Endothelial cell of umbilical vein (primary cell): ENCODE measurements at regions not wholly inside any gene's neighbourhood (a gene's known extent, or its start where the extent isn't known, plus 50 kb on each side); places are given as distances from the start of the nearest gene placed in this dataset.

Experiments used
- BruUV-seq: library from RNA; stranded (reverse); fragments of 400-500 nt; replicated peaks from 2 replicates; lab custom pipeline; 2021; lab: Mats Ljungman, UMichigan
- CTCF ChIA-PET: fragments of 300-600, 350-600 bp; sonication (Branson Sonifier 250); formaldehyde crosslinking; loops from one replicate; lab custom pipeline; 2021; ENCODE audit warnings: antibody characterized with exemption, inconsistent platforms; lab: Charles Lee
- POLR2A ChIA-PET: fragments of 300-600, 350-600 bp; sonication (Branson Sonifier 250); formaldehyde crosslinking; loops from one replicate; lab custom pipeline; 2021; ENCODE audit warnings: antibody characterized with exemption, inconsistent platforms; lab: Charles Lee
- DNase-seq: peaks from one replicate; pipeline ENCODE4 v3.0.0-alpha.2; 2011; ENCODE audit warnings: low read depth, low spot score
- FAIRE-seq: peaks from 2 replicates; lab custom pipeline; 2011; peaks lifted over from hg19 to GRCh38; lab: Jason Lieb, UNC
- H2AFZ ChIP-seq: 2 replicates; pipeline ENCODE4 v1.6.0; 2012; ENCODE audit warnings: low read depth, low read length, control low read depth, inconsistent platforms
- H3K27ac ChIP-seq: 2 replicates; pipeline ENCODE4 v1.5.1; 2011; ENCODE audit warnings: low read depth, mild to moderate bottlenecking, control low read depth, low read length, moderate library complexity; ENCODE audit not compliant: insufficient read depth
- H3K27me3 ChIP-seq, 2 experiments: 2 replicates each; pipeline versions ENCODE4 v1.6.0 to v1.6.1; 2011; ENCODE audit warnings: low read length in 2 of 2, mixed read lengths in 1 of 2; ENCODE audit not compliant: control insufficient read depth in 2 of 2, insufficient read depth in 2 of 2
- H3K36me3 ChIP-seq, 2 experiments: 2 replicates in 1 of 2; 3 replicates in 1 of 2; pipeline ENCODE4 v1.5.1; 2011; ENCODE audit warnings: low read length in 2 of 2, mild to moderate bottlenecking in 1 of 2, moderate library complexity in 1 of 2; ENCODE audit not compliant: control insufficient read depth in 2 of 2, insufficient read depth in 2 of 2; ENCODE audit errors: extremely low read depth in 1 of 2
- H3K4me1 ChIP-seq: 3 replicates; pipeline ENCODE4 v1.5.1; 2011; ENCODE audit warnings: mild to moderate bottlenecking, low read length; ENCODE audit not compliant: control insufficient read depth, insufficient read depth; ENCODE audit errors: extremely low read depth
- H3K4me2 ChIP-seq: 2 replicates; pipeline ENCODE4 v1.6.1; 2011; ENCODE audit warnings: low read length, control low read depth, mixed read lengths; ENCODE audit not compliant: insufficient read depth
- H3K4me3 ChIP-seq, 3 experiments: fragments of 200-600 bp in 1 of 3; sonication (generic), shearing (Covaris generic) in 1 of 3; replicated peaks in 1 of 3; 2 replicates each; pipeline ENCODE4 v1.5.1; 2011 to 2016; ENCODE audit warnings: control low read depth in 3 of 3, low read length in 3 of 3, mild to moderate bottlenecking in 2 of 3, inconsistent platforms in 1 of 3, low read depth in 1 of 3, moderate library complexity in 1 of 3; ENCODE audit not compliant: insufficient read depth in 1 of 3
- H3K79me2 ChIP-seq: 2 replicates; pipeline ENCODE4 v1.6.0; 2012; ENCODE audit warnings: low read length, inconsistent platforms; ENCODE audit not compliant: control insufficient read depth, insufficient read depth
- H3K9ac ChIP-seq: replicated peaks from 2 replicates; pipeline ENCODE3; 2011; ENCODE audit warnings: low read length, control low read depth; ENCODE audit not compliant: insufficient read depth; ENCODE audit errors: extremely low read depth
- H3K9me1 ChIP-seq: replicated peaks from 3 replicates; pipeline ENCODE4 v1.6.0; 2011; ENCODE audit warnings: mild to moderate bottlenecking, low read length; ENCODE audit not compliant: control insufficient read depth, insufficient read depth; ENCODE audit errors: extremely low read depth
- H3K9me3 ChIP-seq: replicated peaks from 2 replicates; pipeline ENCODE4 v1.5.1; 2012; ENCODE audit warnings: low read length, inconsistent platforms; ENCODE audit not compliant: control insufficient read depth, insufficient read depth
- H4K20me1 ChIP-seq: replicated peaks from 2 replicates; pipeline ENCODE3; 2011; ENCODE audit warnings: mild to moderate bottlenecking, low read length; ENCODE audit not compliant: control insufficient read depth, insufficient read depth; ENCODE audit errors: extremely low read depth
- EZH2 ChIP-seq: IDR thresholded peaks from 2 replicates; pipeline ENCODE4 v1.6.1; 2012; ENCODE audit warnings: borderline replicate concordance, low read depth, mild to moderate bottlenecking, moderate library complexity, low read length, inconsistent platforms; ENCODE audit not compliant: severe bottlenecking
- FOS ChIP-seq: IDR thresholded peaks from 2 replicates; pipeline ENCODE4 v1.6.1; 2011; ENCODE audit warnings: mild to moderate bottlenecking, low read length, moderate library complexity, borderline replicate concordance; ENCODE audit not compliant: insufficient read depth
- GATA2 ChIP-seq: IDR thresholded peaks from 2 replicates; pipeline ENCODE4 v1.7.0; 2011; ENCODE audit warnings: low read depth, mild to moderate bottlenecking, moderate library complexity, mixed read lengths, low read length; ENCODE audit not compliant: insufficient read length, insufficient read depth
- JUN ChIP-seq: IDR thresholded peaks from 2 replicates; pipeline ENCODE4 v1.6.1; 2011; ENCODE audit warnings: borderline replicate concordance, low read depth; ENCODE audit not compliant: insufficient read length, insufficient read depth
- MYC ChIP-seq: IDR thresholded peaks from one replicate; pipeline ENCODE4 v1.6.1; 2011; ENCODE audit warnings: mild to moderate bottlenecking, low read depth, low read length
- POLR2A ChIP-seq: IDR thresholded peaks from 2 replicates; pipeline ENCODE4 v1.6.1; 2012; ENCODE audit warnings: low read depth, mild to moderate bottlenecking, control low read depth, low read length
- POLR2AphosphoS5 ChIP-seq: IDR thresholded peaks from 2 replicates; pipeline ENCODE4 v1.6.1; 2012; ENCODE audit warnings: low read depth, mild to moderate bottlenecking, control low read depth, low read length, moderate library complexity; ENCODE audit not compliant: insufficient read depth
- dilution Hi-C: fragments of 300-500 bp; cut with MboI; formaldehyde crosslinking; loops from one replicate; pipeline ENCODE4 v1.15.0; 2019; ENCODE audit warnings: low sequenced_read_pairs; ENCODE audit not compliant: extremely low pct_ligation_motif_present
- intact Hi-C: fragments of 100-400 bp; cut with micrococcal nuclease; formaldehyde crosslinking; loops from one replicate; pipeline ENCODE4 v1.10.0; 2022
- TF ChIP-seq, protein P1 (sequence below), 2 donors: IDR thresholded peaks; 1 replicate in 1 of 2; 2 replicates in 1 of 2; pipeline ENCODE4 v1.5.1; 2011; ENCODE audit warnings: low read length in 2 of 2, mild to moderate bottlenecking in 2 of 2, moderate library complexity in 2 of 2, control low read depth in 1 of 2, inconsistent platforms in 1 of 2, low read depth in 1 of 2; ENCODE audit not compliant: insufficient read depth in 1 of 2; ENCODE audit errors: extremely low read depth in 1 of 2
- TF ChIP-seq, protein P2 (sequence below): IDR thresholded peaks from 2 replicates; pipeline ENCODE4 v1.6.1; 2011; ENCODE audit not compliant: insufficient read depth, insufficient read length

DNA sequence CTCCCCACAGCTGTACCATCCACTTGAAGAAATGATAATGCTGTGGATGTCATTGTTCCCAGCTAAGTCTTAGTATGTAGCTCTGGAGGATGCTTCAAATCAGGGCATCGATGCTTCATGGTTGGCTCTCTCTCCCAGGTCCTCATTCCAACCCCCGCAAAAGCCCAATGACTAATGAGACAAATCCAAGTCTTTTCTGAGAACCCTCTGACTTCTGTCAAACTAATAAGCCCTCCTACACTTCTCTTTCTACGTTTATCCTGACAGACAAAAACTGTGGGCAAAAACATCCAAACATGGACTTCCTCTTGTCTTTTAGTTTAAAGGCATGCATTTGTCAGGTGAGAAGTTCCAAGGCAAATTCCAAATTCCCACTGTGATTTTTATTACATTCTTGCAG, 260.4 kb upstream of the TAC1 start:
- dilution Hi-C loops (no loop called here), intact Hi-C loops (no loop called here)
- Histone ChIP-seq H3K9me3 (peaks cover 1% of the 10 kb centered on the region), H3K27me3 (no peaks in the 10 kb centered on the region), H3K4me2 (no peak overlapping the region), H3K79me2 (no peaks in the 10 kb centered on the region), H3K4me3 (no peak overlapping the region), H3K4me1 (no peaks in the 10 kb centered on the region), H3K36me3 (no peaks in the 10 kb centered on the region), H3K9me1 (no peaks in the 10 kb centered on the region), H4K20me1 (no peaks in the 10 kb centered on the region), H3K27ac (no peak overlapping the region), H2AFZ (no peak overlapping the region), H3K9ac (no peak overlapping the region)
- no peak for DNase-seq
- POLR2A ChIA-PET = no interaction called here
- BruUV-seq = no TSS peak
- CTCF ChIA-PET = no interaction called here
- FAIRE-seq = no peak
- no peak for TF ChIP-seq POLR2A
- TF ChIP-seq, protein P1, sequence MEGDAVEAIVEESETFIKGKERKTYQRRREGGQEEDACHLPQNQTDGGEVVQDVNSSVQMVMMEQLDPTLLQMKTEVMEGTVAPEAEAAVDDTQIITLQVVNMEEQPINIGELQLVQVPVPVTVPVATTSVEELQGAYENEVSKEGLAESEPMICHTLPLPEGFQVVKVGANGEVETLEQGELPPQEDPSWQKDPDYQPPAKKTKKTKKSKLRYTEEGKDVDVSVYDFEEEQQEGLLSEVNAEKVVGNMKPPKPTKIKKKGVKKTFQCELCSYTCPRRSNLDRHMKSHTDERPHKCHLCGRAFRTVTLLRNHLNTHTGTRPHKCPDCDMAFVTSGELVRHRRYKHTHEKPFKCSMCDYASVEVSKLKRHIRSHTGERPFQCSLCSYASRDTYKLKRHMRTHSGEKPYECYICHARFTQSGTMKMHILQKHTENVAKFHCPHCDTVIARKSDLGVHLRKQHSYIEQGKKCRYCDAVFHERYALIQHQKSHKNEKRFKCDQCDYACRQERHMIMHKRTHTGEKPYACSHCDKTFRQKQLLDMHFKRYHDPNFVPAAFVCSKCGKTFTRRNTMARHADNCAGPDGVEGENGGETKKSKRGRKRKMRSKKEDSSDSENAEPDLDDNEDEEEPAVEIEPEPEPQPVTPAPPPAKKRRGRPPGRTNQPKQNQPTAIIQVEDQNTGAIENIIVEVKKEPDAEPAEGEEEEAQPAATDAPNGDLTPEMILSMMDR (IDR thresholded peaks at IDR 0.05; ENCODE audit: extremely low read depth in 1 of 2, insufficient read depth in 1 of 2, low read depth in 1 of 2, low read length in 2 of 2) = no peak
- no peak for TF ChIP-seq MYC
- no peak for TF ChIP-seq POLR2AphosphoS5
- TF ChIP-seq, protein P2, sequence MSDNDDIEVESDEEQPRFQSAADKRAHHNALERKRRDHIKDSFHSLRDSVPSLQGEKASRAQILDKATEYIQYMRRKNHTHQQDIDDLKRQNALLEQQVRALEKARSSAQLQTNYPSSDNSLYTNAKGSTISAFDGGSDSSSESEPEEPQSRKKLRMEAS = no peak
- no peak for TF ChIP-seq GATA2
- TF ChIP-seq JUN = no peak
- no peak for TF ChIP-seq EZH2
- no peak for TF ChIP-seq FOS
